ENCODE measurements at regions not wholly inside any gene's neighbourhood (a gene's known extent, or its start where the extent isn't known, plus 50 kb on each side); places are given as distances from the start of the nearest gene placed in this dataset.

- TF ChIP-seq CTCF (IDR thresholded peaks at IDR 0.05): no peak
- no peak for TF ChIP-seq POLR2A (IDR thresholded peaks at IDR 0.05)
- intact Hi-C loops (cut with DNase I; ENCODE audit: low total_unique reads): no loop called here
- Histone ChIP-seq H3K4me3 (no peak overlapping the region), H3K9me3 (no peaks in the 10 kb centered on the region), H3K27me3 (no peaks in the 10 kb centered on the region), H3K27ac (no peak overlapping the region), H3K36me3 (ENCODE audit: low read depth, missing control alignments) (no peaks in the 10 kb centered on the region), H3K4me1 (no peaks in the 10 kb centered on the region)
- no peak for DNase-seq
- 75 to 96% methylated on average over 3 of the region's 3 CpGs for WGBS, 2 donors
Observed at GRCh38 chr3:31481697-31482096, 51.0 kb upstream of the STT3B start.

GRCh38 chr3:31482493-31483200 lies 50.1 kb upstream of the STT3B start:
- 68 to 70% methylated on average over 3 of the region's 3 CpGs for WGBS, 2 donors
- Histone ChIP-seq H3K4me3 (no peak overlapping the region), H3K27me3 (no peaks in the 10 kb centered on the region), H3K27ac (no peak overlapping the region), H3K9me3 (no peaks in the 10 kb centered on the region), H3K4me1 (no peaks in the 10 kb centered on the region), H3K36me3 (ENCODE audit: low read depth, missing control alignments) (no peaks in the 10 kb centered on the region)
- intact Hi-C loops (cut with DNase I; ENCODE audit: low total_unique reads): no loop called here
- no peak for TF ChIP-seq POLR2A (IDR thresholded peaks at IDR 0.05)
- no peak for TF ChIP-seq CTCF (IDR thresholded peaks at IDR 0.05)
- DNase-seq: no peak

Small RNA genes lying in the stretch of these regions (microRNA-seq; reads per million reads assigned to microRNA genes)
- gene MIR466 (ENCODE audit: borderline number of aligned reads in 2 of 2, borderline replicate concordance in 1 of 2): 1.4 to 2.8 reads per million in 2 donors

Small RNA genes lying in the stretch of these regions (small RNA-seq; reads per million reads assigned to genes)
- 0 reads per million in 2 donors for gene MIR466
- 0 reads per million in 2 donors for gene RNA5SP127
